GM23248 (cell line): ENCODE measurements at regions not wholly inside any gene's neighbourhood (a gene's known extent, or its start where the extent isn't known, plus 50 kb on each side); places are given as distances from the start of the nearest gene placed in this dataset.

ENCODE experiments used
- EZH2 ChIP-seq: fragments of 200-600 bp; sonication (generic); IDR thresholded peaks from 2 replicates; pipeline ENCODE4 v1.6.1; 2018; ENCODE audit warnings: antibody characterized with exemption, mild to moderate bottlenecking; ENCODE audit not compliant: insufficient read depth, poor library complexity, severe bottlenecking
- EZH2phosphoT487 ChIP-seq: fragments of 200-600 bp; sonication (generic); IDR thresholded peaks from 2 replicates; pipeline ENCODE4 v1.6.1; 2018; ENCODE audit warnings: antibody characterized with exemption, moderate library complexity, mild to moderate bottlenecking, low read depth; ENCODE audit not compliant: insufficient read depth

- TF ChIP-seq EZH2 (no peak), EZH2phosphoT487 (no peak)
These were observed 87.6 kb upstream of the TOX3 start for GRCh38 chr16:52634528-52634927.
